Fibroblast of peridontal ligament (primary cell): ENCODE measurements at regions not wholly inside any gene's neighbourhood (a gene's known extent, or its start where the extent isn't known, plus 50 kb on each side); places are given as distances from the start of the nearest gene placed in this dataset.

Source experiments
- DNase-seq: peaks from one replicate; pipeline ENCODE4 v3.0.0-alpha.2; 2010; ENCODE audit errors: extremely low read depth

- DNase-seq, result no peak
Observed at GRCh38 chr1:192713921-192714320, 78.0 kb downstream of the RGS13 start.

GRCh38 chr1:192724670-192725069 is 84.2 kb upstream of the RGS2 start:
- DNase-seq, result peak; percentile 31

GRCh38 chr1:192726820-192727504 is 81.9 kb upstream of the RGS2 start:
- DNase-seq, result no peak

- no peak for DNase-seq
Observed at GRCh38 chr1:192729500-192729899, 79.3 kb upstream of the RGS2 start.

- peak; percentile 35 for DNase-seq
Observed at GRCh38 chr1:192730198-192730597, 78.6 kb upstream of the RGS2 start.

- DNase-seq, result no peak
Observed at GRCh38 chr1:192732787-192733186, 76.1 kb upstream of the RGS2 start.

GRCh38 chr1:192735298-192735915 is 73.4 kb upstream of the RGS2 start:
- no peak for DNase-seq

GRCh38 chr1:192737306-192737705 is 71.5 kb upstream of the RGS2 start:
- DNase-seq, result no peak

- no peak for DNase-seq
Observed at GRCh38 chr1:192739476-192740184, 69.2 kb upstream of the RGS2 start.

GRCh38 chr1:192740214-192740613 is 68.6 kb upstream of the RGS2 start:
- no peak for DNase-seq

GRCh38 chr1:192741095-192741494 is 67.7 kb upstream of the RGS2 start:
- no peak for DNase-seq

- DNase-seq, result peak; percentile 70
Observed at GRCh38 chr1:192747301-192747700, 61.5 kb upstream of the RGS2 start.

- DNase-seq, result peak; percentile 42
Observed at GRCh38 chr1:192747943-192748342, 60.9 kb upstream of the RGS2 start.

GRCh38 chr1:192749349-192749748 is 59.5 kb upstream of the RGS2 start:
- no peak for DNase-seq

- DNase-seq, result no peak
Observed at GRCh38 chr1:192751260-192751659, 57.6 kb upstream of the RGS2 start.

GRCh38 chr1:192756314-192756713 is 52.5 kb upstream of the RGS2 start:
- DNase-seq, result no peak

GRCh38 chr1:192756847-192757246 is 52.0 kb upstream of the RGS2 start:
- no peak for DNase-seq

- no peak for DNase-seq
Observed at GRCh38 chr1:192758492-192758891, 50.3 kb upstream of the RGS2 start.
